Type B pancreatic cell (in vitro differentiated cells): ENCODE measurements at regions not wholly inside any gene's neighbourhood (a gene's known extent, or its start where the extent isn't known, plus 50 kb on each side); places are given as distances from the start of the nearest gene placed in this dataset.

Source experiments
- DNase-seq: peaks from one replicate; pipeline ENCODE4 v3.0.0; 2021; ENCODE audit warnings: mixed read lengths; ENCODE audit not compliant: unreplicated experiment; ENCODE audit errors: extremely low spot score
- H3K27ac Mint-ChIP-seq: 2 replicates; pipeline ENCODE4 v1.8.0; 2021; ENCODE audit warnings: mild to moderate bottlenecking, mixed read lengths
- H3K27me3 Mint-ChIP-seq: 2 replicates; pipeline ENCODE4 v1.8.0; 2021; ENCODE audit warnings: mixed read lengths
- H3K36me3 Mint-ChIP-seq: 2 replicates; pipeline ENCODE4 v1.8.0; 2021; ENCODE audit warnings: mixed read lengths
- H3K4me1 Mint-ChIP-seq: one replicate; pipeline ENCODE4 v1.8.0; 2021; ENCODE audit warnings: mixed read lengths; ENCODE audit not compliant: unreplicated experiment
- H3K4me3 Mint-ChIP-seq: 2 replicates; pipeline ENCODE4 v1.8.0; 2021; ENCODE audit warnings: mild to moderate bottlenecking, mixed read lengths
- H3K9me3 Mint-ChIP-seq: 2 replicates; pipeline ENCODE4 v1.8.0; 2021; ENCODE audit warnings: mixed read lengths
- CTCF ChIP-seq: fragments of 200-600 bp; sonication (generic); conservative IDR thresholded peaks from 2 replicates; pipeline ENCODE4 v1.5.0; 2021; ENCODE audit warnings: antibody characterized with exemption, mild to moderate bottlenecking

DNA sequence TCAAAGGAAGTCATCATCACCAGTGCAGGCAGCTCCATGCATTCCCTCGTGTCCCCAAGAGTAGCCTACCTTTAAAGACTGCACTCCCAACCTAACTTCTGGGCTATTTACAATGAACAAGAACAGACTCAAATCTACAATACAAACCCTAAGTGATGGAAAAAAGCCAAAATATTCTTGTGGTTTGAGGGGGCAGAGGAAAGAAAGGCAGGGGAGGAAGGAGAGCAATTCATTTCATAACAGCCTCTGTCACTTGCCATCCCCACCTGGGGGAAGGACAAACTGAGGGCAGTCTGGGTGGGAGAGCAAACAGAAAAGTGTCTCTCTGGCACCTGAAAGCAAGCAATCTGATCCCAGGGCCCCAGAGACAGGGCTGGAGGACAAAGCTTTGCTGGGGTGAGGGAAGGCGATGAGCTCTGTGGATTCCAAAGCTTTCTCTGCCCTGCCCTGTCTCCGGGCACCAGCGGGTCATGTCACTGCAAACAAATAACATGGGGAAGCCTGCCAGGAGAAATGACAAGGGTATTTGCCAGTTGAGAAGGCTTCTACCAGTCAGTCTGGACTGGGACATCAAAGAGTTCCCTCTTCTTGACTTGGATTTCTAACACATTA is 528.0 kb upstream of the TNP1 start:
- no peak for TF ChIP-seq CTCF
- no peak for DNase-seq
- Mint-ChIP-seq H3K36me3 (peaks cover 7% of the 10 kb centered on the region), H3K27ac (no peak overlapping the region), H3K4me1 (peaks cover 5% of the 10 kb centered on the region), H3K27me3 (peaks cover 19% of the 10 kb centered on the region), H3K4me3 (no peak overlapping the region), H3K9me3 (peaks cover 19% of the 10 kb centered on the region)

DNA sequence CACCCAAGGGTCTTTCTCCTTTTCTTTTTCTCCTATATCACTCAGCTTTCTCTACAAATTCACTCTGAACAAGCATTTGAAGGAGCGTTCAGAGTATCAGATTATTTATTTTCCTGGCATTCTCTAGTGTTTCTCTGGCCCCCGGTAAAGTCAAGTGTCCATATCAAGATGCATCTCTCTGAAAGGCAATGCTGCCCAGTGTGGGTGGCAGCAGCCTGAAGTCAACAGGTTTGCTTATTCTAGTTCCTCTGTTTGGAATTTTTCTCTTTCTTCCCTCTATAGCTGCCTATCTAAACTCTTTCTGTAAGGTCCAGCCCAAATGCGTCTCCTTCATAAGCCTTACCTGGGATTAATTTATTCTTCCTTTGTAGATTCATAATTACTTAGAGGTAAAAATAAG is 526.2 kb upstream of the TNP1 start:
- H3K27me3 Mint-ChIP-seq: peaks cover 20% of the 10 kb centered on the region
- peaks cover 9% of the 10 kb centered on the region for H3K9me3 Mint-ChIP-seq
- H3K27ac Mint-ChIP-seq: no peak overlapping the region
- no peak for DNase-seq
- no peak for TF ChIP-seq CTCF
- peaks cover 5% of the 10 kb centered on the region for H3K4me1 Mint-ChIP-seq
- no peaks in the 10 kb centered on the region for H3K36me3 Mint-ChIP-seq
- H3K4me3 Mint-ChIP-seq: no peak overlapping the region

DNA sequence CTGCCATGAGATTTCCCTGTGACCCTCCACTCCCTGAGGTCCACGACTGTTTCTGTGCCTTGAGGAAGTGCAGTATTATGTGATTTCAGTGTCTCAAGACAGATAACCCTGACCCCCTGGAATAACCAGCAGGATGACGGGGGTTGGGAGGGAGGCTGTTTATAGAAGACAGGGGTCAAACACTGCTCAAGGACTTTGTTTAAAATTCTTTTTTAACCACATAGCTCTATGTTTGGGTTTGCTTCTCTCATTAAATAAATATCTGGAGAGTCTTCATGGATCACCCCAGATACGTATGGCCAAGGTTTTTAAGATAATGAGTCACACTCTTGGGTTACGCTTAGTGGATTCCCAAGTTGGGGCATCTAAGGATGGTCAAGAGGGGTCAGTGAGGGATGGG is 523.8 kb upstream of the TNP1 start:
- H3K4me1 Mint-ChIP-seq: peaks cover 5% of the 10 kb centered on the region
- peaks cover 4% of the 10 kb centered on the region for H3K9me3 Mint-ChIP-seq

GRCh38 chr2:217382794-217383193 is 522.9 kb upstream of the TNP1 start:
- no peak overlapping the region for H3K4me3 Mint-ChIP-seq
- H3K9me3 Mint-ChIP-seq: peaks cover 4% of the 10 kb centered on the region
- H3K36me3 Mint-ChIP-seq: no peaks in the 10 kb centered on the region
- no peak for DNase-seq
- H3K27me3 Mint-ChIP-seq: peaks cover 28% of the 10 kb centered on the region
- peaks cover under 1% of the 10 kb centered on the region for H3K4me1 Mint-ChIP-seq
- no peak overlapping the region for H3K27ac Mint-ChIP-seq
- no peak for TF ChIP-seq CTCF

More for the DNA sequence above, 523.8 kb upstream of the TNP1 start:
- Mint-ChIP-seq H3K27me3 (peaks cover 28% of the 10 kb centered on the region), H3K27ac (no peak overlapping the region), H3K36me3 (no peaks in the 10 kb centered on the region), H3K4me3 (no peak overlapping the region)
- no peak for TF ChIP-seq CTCF
- DNase-seq: no peak

DNA sequence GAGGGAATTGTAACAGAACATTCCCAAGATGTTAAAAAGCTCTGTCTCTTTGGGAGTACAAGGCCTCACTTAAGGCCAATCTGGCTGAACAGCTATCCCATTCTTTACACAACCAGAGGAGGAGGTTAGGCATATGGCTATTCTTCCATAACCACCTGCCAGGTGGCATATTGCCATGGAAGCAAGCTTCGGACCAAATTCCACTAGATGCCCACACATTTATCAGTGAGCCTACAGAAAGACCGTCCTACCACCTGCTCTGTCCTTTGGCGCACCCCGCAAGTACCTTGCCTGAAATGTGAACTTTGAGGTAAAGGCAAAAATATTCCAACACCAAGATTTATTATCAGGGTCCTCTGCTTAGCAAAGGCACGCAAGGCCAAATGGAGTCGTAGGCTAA is 519.9 kb upstream of the TNP1 start:
- H3K27ac Mint-ChIP-seq: no peak overlapping the region
- H3K9me3 Mint-ChIP-seq: peaks cover 3% of the 10 kb centered on the region
- H3K4me1 Mint-ChIP-seq: no peaks in the 10 kb centered on the region
- peaks cover 27% of the 10 kb centered on the region for H3K27me3 Mint-ChIP-seq
- no peak for TF ChIP-seq CTCF
- no peak for DNase-seq
- peaks cover 3% of the 10 kb centered on the region for H3K36me3 Mint-ChIP-seq
- no peak overlapping the region for H3K4me3 Mint-ChIP-seq

DNA sequence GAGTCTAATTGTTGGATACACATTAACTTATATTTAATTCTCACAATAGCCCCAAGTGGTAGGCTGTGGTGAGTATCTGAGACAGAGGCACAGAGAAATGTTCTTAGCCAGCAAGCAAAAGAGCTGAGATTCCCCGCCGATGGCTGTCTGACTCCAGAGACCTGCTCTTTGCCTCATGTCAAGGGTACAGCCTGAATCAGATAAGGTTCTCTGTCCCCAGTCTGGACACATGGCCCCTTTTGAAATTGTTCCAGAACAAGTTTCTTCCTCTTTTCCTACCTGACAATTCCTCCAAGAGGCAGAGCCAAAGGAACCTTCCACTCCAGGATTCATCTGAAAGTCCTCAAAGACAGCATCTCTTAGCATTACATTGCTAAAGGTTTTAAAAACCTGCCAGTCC is 512.9 kb upstream of the TNP1 start:
- DNase-seq: no peak
- Mint-ChIP-seq H3K4me1 (peaks cover 18% of the 10 kb centered on the region), H3K9me3 (peaks cover 3% of the 10 kb centered on the region), H3K27me3 (peaks cover 51% of the 10 kb centered on the region), H3K4me3 (no peak overlapping the region), H3K36me3 (peaks cover 3% of the 10 kb centered on the region), H3K27ac (no peak overlapping the region)
- TF ChIP-seq CTCF: no peak
